Amniotic stem cell (primary cell): ENCODE measurements at regions not wholly inside any gene's neighbourhood (a gene's known extent, or its start where the extent isn't known, plus 50 kb on each side); places are given as distances from the start of the nearest gene placed in this dataset.
"Not testable (repeated sequence)": the region's sequence is repeated elsewhere in the genome, so short reads cannot be mapped to it uniquely, and the experiment has no call there.

Experiments used
- DNase-seq: peaks from one replicate; lab custom pipeline; 2025; lab: John Stamatoyannopoulos, UW

DNA sequence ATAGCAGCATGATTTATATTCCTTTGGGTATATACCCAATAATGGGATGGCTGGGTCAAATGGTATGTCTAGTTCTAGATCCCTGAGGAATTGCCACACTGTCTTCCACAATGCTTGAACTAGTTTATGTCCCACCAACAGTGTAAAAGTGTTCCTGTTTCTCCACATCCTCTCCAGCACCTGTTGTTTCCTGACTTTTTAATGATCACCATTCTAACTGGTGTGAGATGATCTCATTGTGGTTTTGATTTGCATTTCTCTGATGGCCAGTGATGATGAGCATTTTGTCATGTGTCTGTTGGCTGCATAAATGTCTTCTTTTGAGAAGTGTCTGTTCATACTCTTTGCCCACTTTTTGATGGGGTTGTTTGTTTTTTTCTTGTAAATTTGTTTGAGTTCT is 54.0 kb upstream of the GPR89A start:
- DNase-seq, result not testable (repeated sequence)

DNA sequence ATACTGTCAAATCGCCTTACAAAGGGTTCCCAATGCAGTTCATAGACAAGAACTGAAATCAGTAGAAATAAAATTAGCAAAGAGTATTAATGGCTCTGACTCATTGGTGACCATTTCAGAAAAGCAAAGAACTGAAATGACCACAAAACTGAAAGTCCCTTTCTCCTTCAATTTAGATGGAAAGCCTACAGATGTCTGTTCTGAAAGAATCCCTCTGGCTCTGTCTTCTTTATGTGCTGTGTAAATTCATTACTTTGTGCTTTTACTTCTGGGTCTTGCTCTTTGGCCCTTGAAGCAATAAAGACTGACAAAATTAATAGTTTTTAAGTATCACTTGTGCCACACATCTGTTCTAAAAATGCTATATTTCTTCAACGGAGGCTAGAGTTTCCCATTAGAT is 62.7 kb upstream of the GPR89A start:
- no peak for DNase-seq

DNA sequence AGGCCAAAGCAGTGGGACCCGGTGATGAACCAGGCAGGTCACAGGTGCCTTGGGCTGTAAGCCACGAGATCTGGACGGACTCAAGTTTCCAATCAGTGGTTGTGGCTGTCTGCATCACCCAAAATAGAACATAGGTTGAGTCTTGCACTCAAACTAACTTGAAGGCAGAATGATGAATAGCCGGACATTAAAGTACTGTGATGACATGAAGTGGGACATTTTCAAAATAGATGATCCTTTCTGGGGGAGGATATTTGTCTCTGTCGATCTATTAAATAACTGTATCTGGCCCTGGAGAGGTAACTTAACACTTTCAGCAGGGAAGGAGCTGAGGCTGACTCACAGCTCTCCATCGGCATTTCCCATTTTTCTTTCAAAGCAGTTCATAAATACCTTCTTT is 66.1 kb upstream of the GPR89A start:
- peak; percentile 10 for DNase-seq

DNA sequence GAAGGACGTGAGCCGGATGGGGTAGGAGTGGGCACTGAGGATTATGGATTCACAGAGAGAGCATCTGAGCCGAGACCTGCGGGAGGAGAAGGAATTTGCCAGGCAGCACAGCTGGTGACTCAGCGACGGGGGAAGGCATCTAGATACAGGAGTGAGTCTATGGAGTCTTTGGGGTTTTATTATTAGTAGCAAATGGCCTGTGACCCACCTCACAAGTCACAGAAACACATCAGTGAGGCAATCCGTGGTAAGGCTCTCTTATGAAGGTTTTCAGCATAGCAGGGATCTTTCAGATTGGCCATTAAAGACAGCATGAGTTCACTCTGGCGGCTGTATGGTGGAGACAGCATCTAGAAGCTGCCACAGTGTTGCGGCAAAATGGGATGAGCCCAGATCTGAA is 66.5 kb upstream of the GPR89A start:
- not testable (repeated sequence) for DNase-seq

DNA sequence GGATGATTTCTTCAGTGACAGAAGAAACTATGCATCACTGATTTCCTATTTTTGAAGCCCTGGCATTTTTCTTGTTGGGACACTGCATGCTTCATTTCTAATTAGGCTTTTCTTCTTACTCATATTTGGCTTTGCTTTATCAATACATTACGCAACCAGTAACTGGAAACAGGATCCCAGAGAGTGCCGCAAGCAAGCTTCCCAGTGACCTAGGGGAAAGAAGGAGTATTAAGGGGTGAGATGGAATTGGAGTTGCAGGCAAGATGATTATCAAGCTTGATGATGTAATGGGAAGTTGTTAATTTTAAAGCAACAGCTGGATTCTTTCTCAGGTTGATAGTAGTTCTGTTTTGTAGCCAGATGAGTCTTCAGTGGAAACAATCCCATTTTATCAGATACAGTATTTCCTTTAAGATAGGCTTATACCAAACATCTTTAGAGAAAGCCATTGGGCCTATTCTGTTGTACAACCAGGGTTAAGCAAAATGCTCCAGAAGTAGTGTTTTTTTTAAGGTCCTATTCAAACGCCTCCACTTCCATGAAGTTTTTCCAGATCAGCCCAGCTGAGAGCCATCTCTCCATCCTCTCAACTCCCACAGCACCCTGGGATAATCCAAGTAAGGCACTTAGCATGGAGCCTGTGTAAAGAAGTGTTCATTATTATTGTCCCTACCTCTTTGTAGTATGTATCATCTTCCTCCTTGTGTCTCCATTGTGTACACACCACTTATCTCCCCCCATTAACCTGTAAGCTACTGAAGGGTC is 69.5 kb upstream of the GPR89A start:
- not testable (repeated sequence) for DNase-seq

DNA sequence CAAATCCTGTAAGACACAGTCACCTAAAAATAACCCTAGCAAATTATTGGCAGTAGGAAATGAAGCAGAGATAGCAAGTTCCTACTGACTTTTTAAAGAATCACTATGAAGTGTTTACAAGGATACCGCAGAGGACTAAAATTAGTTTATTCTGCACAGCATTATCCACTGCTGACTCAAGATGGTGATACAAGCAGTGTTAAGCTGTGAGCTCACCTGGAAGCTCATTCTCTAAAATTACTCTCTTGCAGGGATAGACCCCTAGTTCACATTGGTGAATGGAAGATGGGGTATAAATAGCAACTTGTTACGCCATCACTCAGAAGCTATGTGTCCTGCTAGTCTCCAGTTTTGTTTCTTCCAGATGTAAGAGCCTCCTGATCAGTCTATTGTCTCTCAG is 70.8 kb upstream of the GPR89A start:
- not testable (repeated sequence) for DNase-seq

DNA sequence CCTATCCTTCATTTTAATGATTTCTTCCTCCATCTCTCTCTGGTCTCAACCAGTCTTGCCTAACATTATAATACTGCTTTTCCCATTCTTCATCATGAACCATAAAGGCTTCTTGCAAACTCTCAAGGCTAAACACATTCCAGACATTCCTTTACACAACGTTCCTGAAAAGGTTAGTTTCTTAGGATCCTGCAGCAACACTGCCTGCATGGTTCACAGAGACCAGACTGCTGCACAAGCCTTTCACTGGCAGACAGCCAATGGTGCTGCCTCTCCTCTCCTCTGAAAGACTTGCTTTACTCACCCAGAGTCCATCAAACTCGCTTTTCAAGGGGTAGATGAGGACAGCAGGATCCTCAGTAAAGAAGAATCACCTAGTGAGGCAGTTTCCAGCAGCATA is 72.3 kb upstream of the GPR89A start:
- not testable (repeated sequence) for DNase-seq

DNA sequence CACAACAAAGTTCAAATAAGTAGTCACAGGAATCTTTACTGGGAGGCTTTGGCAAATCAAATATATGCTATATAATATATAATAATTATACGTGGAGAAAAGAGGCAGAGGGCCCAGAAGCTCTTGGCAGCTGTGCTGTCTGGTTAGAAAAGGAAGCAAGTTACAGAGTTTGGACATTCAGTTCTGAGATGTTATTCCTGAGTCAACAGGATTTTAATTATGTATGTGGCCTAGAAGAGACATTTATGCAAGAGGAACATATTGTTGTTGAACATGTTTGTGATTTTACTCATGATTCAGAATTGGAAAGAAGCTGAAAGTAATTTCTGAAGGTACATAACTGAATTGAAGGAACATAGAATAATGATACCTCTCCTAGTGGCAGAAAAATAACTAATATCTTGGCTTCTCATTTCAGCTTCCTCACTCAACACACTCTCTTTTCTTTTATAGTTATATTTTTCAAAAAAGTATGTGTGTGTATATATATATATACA is 79.7 kb upstream of the GPR89A start:
- not testable (repeated sequence) for DNase-seq

DNA sequence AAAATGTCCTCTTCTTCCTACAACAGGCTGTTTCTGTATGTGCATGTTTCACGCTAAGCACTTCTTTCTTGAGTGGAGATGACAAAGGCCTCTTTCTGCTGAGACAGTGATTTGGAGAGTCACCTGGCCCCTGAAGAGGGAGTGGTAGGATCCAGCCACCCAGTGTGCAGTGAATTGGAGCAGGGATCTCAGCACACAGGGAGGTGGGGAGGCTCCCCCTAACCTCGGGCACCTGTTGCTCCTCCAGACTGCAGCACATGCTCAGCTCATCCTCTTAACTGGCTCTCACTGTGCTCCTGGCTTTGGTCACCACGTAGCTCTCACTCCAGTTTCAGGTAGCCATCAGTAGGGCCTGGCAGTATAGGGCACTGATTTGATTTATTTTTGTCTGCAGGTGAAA is 87.6 kb upstream of the GPR89A start:
- DNase-seq, result not testable (repeated sequence)

DNA sequence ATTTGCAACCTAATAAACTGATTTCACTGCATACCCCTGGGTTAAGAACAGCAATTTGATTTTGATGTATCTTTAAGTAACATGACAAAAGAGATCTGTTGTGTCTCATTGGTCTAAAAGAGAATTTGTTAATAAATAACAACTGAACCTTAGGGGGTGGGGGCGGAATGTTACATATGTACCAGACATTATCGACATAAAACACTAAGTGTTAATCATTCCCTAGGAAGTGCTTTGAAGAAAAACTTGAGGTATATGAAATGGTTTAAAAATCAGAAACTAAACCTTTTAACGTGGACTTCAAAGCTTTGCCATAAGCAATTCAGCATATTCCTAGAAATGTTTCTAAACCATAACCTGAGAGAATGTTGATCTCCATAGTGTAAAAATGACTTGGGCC is 88.5 kb upstream of the GPR89A start:
- not testable (repeated sequence) for DNase-seq

DNA sequence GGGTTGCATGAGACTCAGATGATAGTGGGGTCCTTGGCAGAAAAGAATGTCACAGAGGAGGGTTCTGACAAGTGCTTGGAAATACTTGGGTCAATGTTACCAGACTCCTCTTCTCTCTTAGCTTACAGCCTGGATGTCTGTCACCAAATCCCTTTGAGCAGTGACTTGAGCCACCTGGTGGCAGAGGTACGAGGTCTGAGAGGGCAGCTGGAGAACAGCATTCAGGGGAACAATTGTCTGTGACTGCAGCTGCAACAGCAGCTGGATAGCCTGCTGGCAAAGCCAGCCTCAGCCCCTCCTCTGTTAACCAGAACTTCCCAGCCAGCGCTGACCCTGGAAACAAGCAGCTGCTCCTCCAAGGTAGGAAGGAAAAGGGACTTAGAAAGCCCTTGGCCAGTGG is 87.6 kb upstream of the NBPF20 start:
- DNase-seq, result not testable (repeated sequence)

DNA sequence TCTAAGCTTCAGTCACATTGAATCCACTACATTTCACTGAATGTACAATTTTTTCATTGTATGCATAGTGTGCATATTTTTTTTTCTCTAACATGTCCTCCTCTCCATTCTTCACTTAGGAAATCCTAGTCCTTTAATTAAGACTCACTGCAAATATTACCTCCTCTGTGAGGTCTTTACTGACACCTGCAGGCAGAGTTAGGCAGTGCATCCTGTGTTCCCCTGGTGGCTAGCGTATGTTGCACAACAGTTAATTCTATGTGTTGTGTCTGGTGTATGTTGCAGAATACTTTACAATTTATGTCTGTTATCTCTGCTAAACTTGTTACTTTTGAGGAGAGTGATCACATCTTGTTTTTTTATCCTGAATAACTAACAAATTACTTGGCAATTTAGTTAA is 82.7 kb upstream of the NBPF20 start:
- not testable (repeated sequence) for DNase-seq

DNA sequence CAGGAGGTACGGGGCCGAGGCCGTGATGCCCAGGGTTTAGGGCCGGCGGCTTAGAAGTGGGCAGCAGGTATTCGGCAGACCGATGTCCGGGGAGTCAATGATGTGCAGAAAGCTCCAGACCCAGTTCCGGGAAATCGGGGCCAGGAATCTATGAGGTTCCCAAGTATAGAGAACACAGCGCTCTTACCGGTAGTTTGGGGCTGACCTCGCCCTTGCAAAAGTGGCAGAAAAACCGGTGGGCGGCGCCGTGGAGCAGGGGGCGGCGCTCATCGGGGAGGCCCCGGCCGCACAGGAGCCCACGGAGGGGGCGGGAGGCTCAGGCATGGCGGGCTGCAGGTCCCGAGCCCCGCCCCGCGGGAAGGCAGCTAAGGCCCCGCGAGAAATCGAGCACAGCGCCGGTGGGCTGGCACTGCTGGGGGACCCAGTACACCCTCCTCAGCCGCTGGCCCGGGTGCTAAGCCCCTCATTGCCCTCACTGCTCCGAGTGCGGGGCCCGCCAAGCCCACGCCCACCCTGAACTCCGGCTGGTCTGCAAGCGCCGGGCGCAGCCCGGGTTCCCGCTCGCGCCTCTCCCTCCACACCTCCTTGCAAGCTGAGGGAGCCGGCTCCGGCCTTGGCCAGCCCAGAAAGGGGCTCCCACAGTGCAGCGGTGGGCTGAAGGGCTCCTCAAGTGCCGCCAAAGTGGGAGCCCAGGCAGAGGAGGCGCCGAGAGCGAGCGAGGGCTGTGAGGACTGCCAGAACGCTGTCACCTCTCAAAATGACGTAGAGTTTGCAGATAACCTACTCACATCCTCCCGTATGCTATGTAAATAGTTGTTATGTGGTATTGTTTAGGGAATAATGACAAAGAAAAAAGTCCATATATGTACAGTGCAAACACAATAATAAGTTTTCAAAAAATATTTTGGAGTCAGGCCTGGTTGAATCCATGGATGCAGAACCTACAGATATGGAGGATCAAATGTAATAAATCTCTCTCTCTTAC is 80.6 kb upstream of the NBPF20 start:
- DNase-seq, result not testable (repeated sequence)

DNA sequence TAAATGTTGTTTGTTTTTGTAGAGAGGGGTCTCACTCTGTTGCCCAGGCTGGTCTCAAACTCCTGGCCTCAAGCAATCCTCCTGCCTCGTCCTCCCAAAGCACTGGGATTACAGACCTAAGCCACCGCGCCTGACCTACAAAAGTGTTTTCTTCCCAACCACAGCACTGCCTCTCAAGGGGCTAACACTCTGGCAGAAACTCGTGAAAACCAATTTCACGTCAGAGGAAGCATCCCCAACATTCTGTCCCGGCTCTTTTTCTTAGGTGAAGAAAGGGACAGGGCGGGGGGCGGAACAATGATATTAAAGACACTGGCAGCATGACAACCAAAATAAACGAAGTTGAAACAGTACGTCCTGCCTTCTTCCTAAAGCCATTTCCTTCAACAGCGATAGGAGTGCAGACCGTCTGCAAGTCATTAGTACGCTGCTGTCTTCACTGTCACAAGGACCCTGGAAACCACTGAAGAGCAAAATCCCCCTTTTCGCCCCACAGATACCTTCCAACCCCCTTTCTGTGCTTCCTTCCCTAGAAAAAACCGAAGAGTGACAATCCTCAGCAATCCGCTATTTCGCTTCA is 79.5 kb upstream of the NBPF20 start:
- DNase-seq, result not testable (repeated sequence)

DNA sequence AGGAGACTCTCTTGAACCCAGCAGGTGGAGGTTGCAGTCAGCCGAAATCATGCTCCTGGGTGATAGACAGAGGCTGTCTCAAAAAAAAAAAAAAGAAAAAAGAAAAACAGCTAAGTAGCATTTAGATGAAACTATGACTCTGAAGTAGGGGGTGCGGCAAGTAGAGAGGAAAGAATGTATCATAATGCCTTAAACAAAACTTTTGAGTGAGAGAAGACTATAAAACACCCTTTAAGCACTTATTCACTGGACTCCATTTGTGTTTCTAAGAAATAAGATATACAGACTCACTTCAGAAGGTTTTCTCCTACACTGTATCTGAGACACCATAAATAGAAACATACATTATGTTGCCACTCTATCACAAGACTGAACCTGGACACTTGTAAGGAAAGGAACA is 78.9 kb upstream of the NBPF20 start:
- DNase-seq, result not testable (repeated sequence)

DNA sequence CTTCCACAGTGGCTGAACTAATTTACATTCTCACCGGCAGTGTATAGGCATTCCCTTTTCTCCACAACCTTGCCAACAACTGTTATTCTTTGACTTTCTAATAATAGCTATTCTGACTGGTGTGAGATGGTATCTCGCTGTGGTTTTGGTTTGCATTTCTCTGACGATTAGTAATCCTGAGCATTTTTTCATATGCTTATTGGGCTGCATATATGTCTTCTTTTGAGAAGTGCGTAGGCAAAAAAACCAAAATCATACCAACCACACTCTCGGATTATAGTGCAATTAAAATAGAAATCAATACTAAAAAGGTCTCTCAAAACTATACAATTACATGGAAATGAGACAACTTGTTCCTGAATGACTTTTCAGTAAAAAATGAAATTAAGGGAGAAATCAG is 74.8 kb upstream of the NBPF20 start:
- DNase-seq, result not testable (repeated sequence)

DNA sequence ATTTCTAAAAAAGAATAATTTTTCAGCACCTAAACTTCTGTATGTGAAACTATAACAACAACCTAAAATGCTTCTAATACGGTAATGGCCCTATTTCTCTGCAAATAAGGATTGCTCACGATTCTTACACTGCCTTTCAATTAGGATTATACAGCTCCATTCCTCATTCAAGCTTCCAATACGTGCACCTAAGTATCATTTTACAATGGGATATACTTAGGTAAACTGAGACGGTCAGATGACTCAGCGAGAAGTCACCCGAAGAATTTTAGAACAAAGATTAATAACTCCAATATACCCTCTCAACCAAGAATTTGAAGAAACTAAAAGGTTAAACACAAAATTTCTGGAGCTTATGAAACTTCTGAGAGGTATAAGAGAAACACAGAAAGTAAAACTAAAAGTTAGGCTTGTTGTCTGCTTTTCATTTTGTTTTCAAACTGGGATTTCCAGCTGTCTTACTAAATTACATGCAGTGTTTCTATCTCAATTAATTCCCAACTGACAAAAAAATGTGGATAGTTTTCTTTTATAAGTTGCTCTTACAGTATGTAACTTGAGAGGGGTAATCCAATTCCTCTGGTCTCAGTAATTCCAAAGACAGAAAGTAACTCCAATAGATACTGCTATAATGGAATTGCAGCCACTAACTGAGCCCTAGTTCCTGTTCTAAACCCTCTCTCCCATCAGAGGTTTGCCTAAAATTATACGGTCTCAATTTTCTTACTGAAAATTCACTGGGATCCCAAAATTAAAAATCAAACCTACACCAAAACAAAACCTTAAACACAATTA is 69.9 kb upstream of the NBPF20 start:
- DNase-seq, result not testable (repeated sequence)

DNA sequence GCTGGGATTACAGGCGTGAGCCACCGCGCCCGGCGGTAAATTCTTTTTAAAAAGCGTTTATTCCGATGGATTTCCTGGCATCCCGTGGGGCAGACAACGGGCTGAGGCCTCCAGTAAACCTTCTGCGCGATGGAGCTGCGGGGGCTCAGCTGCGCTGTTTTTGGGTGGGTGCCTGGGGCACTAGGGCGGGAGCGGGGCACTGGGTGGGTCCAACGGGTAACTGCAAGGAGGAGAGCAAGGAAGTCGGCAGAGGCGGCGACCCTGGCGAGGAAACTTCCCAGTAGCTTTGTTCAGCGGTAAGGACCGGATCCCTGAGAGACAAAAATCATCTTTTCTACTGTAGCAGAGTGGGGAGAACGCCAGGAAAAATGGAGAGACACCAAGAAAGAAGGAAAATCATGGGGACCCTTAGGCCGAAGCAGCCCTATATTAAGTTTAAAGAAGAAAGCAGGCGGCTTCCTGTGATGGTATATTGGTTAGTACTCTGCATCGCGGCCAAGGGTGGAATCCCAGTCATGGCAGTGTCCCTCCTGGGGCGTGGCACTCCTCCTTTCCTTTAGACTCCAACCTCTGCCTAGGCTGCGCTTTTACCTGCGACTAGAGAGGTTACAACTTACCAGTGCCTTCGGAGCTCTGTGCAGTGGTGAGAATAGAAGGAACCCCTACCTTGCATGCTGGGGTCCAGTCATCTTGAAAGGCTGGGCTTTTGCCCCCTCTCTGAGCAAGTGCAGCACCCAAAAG is 63.0 kb upstream of the NBPF20 start:
- DNase-seq, result not testable (repeated sequence)

DNA sequence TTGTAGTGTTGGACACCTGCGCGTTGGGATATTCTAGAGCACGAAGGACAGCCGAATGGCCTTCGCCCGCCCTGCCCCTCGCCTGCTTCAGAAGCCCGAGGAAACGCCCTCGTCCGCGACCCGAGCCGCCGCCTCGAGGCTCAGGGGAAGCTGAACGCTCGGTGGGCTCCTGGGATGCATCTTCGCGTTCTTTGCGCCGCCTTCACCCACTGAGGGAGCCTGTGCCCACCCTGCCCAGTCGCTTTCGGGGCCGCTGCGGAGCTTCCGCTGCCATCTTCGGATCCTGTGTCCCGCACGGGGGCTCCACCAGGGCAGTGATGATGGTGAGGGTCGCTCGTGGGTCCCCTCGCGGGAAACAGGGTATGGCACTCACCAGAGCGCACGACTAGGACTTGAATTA is 61.8 kb upstream of the NBPF20 start:
- DNase-seq, result not testable (repeated sequence)

DNA sequence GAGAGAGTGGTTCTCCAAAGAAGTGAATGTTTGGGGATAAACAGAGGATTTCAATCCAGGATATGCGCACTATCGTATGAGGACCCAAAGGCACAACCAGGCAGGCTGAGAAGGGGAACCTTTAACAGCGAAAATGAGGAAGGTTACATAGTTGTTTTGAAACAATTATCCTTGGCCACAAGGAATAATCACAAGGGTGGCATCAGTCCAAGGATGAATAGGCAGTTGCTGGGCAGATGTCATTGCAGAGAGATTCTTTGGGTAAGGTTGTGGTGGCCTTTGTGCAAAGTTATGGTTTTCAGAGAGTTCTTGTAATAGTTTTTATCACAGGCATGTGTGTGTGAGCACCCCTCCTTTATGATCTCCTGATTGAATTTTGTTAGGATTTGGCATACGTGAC is 58.9 kb upstream of the NBPF20 start:
- DNase-seq, result not testable (repeated sequence)
